ENCODE measurements at regions not wholly inside any gene's neighbourhood (a gene's known extent, or its start where the extent isn't known, plus 50 kb on each side); places are given as distances from the start of the nearest gene placed in this dataset.

- TF ChIP-seq JUN (IDR thresholded peaks at IDR 0.05; ENCODE audit: borderline replicate concordance, insufficient read depth, insufficient read length, low read depth) (no peak), POLR2AphosphoS5 (IDR thresholded peaks at IDR 0.05; ENCODE audit: insufficient read depth, low read depth, low read length) (no peak)
These were observed 518.7 kb downstream of the RWDD3 start for GRCh38 chr1:95752515-95753381.

All from endothelial cell of umbilical vein (primary cell).